ENCODE measurements at regions not wholly inside any gene's neighbourhood (a gene's known extent, or its start where the extent isn't known, plus 50 kb on each side); places are given as distances from the start of the nearest gene placed in this dataset.

- H3K27ac ChIP-seq = no peak overlapping the region
- no peak overlapping the region for H3K4me3 ChIP-seq (replicated peaks in 1 of 3)
- no peaks in the 10 kb centered on the region for H3K4me1 ChIP-seq
- 93 to 98% methylated on average over 5 of the region's 5 CpGs for WGBS, 2 donors
- H3K36me3 ChIP-seq = no peaks in the 10 kb centered on the region
- TF ChIP-seq POLR2A (IDR thresholded peaks at IDR 0.05) = no peak
- TF ChIP-seq CTCF (IDR thresholded peaks at IDR 0.05) = no peak
- no peaks in the 10 kb centered on the region for H3K9me3 ChIP-seq
- intact Hi-C loops (cut with DNase I) = no loop called here
- DNase-seq = no peak
- H3K27me3 ChIP-seq = no peaks in the 10 kb centered on the region
These were observed 221.6 kb downstream of the MYCN start for GRCh38 chr2:16161768-16162490.

GRCh38 chr2:16161085-16161565 lies 220.8 kb downstream of the MYCN start:
- Histone ChIP-seq H3K4me1 (peaks cover 0 to under 1% of the 10 kb centered on the region in 2 donors), H3K27ac (no peak overlapping the region), H3K4me3 (replicated peaks in 1 of 3) (no peak overlapping the region), H3K27me3 (no peaks in the 10 kb centered on the region), H3K9me3 (no peaks in the 10 kb centered on the region), H3K36me3 (no peaks in the 10 kb centered on the region)
- TF ChIP-seq CTCF (IDR thresholded peaks at IDR 0.05) = no peak
- no peak for TF ChIP-seq POLR2A (IDR thresholded peaks at IDR 0.05)
- 47 to 84% methylated on average over 1 to 2 of the region's 2 CpGs for WGBS, 2 donors
- intact Hi-C loops (cut with DNase I) = no loop called here
- DNase-seq = no peak

- DNase-seq = no peak
- Histone ChIP-seq H3K27ac (no peak overlapping the region), H3K4me1 (peaks cover 6 to 7% of the 10 kb centered on the region in 2 donors), H3K9me3 (no peaks in the 10 kb centered on the region), H3K4me3 (replicated peaks in 1 of 3) (no peak overlapping the region), H3K27me3 (no peaks in the 10 kb centered on the region), H3K36me3 (no peaks in the 10 kb centered on the region)
- intact Hi-C loops (cut with DNase I) = no loop called here
- TF ChIP-seq CTCF (IDR thresholded peaks at IDR 0.05) (no peak), POLR2A (IDR thresholded peaks at IDR 0.05) (no peak)
- WGBS, 2 donors = 80 to 92% methylated on average over 6 of the region's 6 CpGs
These were observed 220.1 kb downstream of the MYCN start for GRCh38 chr2:16160281-16161084.

- Histone ChIP-seq H3K4me3 (replicated peaks in 1 of 3) (no peak overlapping the region), H3K27ac (no peak overlapping the region), H3K27me3 (no peaks in the 10 kb centered on the region), H3K36me3 (no peaks in the 10 kb centered on the region), H3K9me3 (no peaks in the 10 kb centered on the region), H3K4me1 (peaks cover 8 to 9% of the 10 kb centered on the region in 2 donors)
- intact Hi-C loops (cut with DNase I) = no loop called here
- TF ChIP-seq POLR2A (IDR thresholded peaks at IDR 0.05) (no peak), CTCF (IDR thresholded peaks at IDR 0.05) (no peak)
- WGBS, 2 donors = 88 to 91% methylated on average over 3 of the region's 3 CpGs
- DNase-seq = no peak
These were observed 216.1 kb downstream of the MYCN start for GRCh38 chr2:16156411-16156810.

- no peak overlapping the region for H3K27ac ChIP-seq
- peaks cover 8 to 9% of the 10 kb centered on the region in 2 donors for H3K4me1 ChIP-seq
- TF ChIP-seq CTCF (IDR thresholded peaks at IDR 0.05) = no peak
- TF ChIP-seq POLR2A (IDR thresholded peaks at IDR 0.05) = no peak
- H3K9me3 ChIP-seq = no peaks in the 10 kb centered on the region
- peak; percentile 35 to 48 for DNase-seq
- no peak overlapping the region for H3K4me3 ChIP-seq (replicated peaks in 1 of 3)
- H3K27me3 ChIP-seq = no peaks in the 10 kb centered on the region
- WGBS, 2 donors = 9 to 26% methylated on average over 6 of the region's 6 CpGs
- intact Hi-C loops (cut with DNase I) = no loop called here
- no peaks in the 10 kb centered on the region for H3K36me3 ChIP-seq
These were observed 215.4 kb downstream of the MYCN start for GRCh38 chr2:16155766-16156165.

Measured in thyroid gland (tissue), 4 donors.